ENCODE measurements at regions not wholly inside any gene's neighbourhood (a gene's known extent, or its start where the extent isn't known, plus 50 kb on each side); places are given as distances from the start of the nearest gene placed in this dataset.

DNA sequence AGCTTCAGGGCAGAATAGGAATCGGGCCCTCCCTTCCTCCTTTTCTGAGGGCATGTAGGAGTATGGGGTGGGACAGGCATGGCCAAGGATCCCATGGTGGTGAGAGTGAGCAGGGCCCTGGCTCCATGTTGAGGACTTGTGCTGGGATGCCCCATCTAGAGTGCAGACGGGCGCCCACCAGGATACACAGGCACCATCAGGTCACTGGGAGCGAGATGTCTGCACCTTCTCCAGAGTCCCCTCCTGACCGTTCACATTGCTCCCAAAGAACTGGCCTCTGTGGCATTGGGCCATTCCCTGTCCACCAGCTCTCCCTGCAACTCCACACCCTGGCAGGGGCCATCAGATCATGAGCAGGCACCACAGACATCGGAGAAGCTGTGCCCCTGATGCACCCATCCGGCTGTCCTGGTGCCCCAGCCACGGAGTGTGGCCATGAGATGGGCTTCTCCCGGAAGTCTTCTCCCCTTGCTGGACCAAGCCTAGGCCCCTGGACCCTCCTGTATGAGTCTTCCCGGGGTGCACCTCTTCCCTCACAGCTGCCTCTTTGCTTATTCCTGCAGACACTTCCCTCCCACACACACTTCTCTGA lies 195.0 kb downstream of the IRX2 start:
- Histone ChIP-seq H3K9me2 (ENCODE audit: insufficient read depth, low read length) (no peaks in the 10 kb centered on the region), H3F3A (ENCODE audit: insufficient read depth, low read length, poor library complexity, severe bottlenecking) (no peaks in the 10 kb centered on the region), H2AFZ (ENCODE audit: low read depth, low read length) (no peak overlapping the region), H3K4me2 (ENCODE audit: low read length) (no peak overlapping the region), H3K9me3 (ENCODE audit: low read length) (peaks cover 4% of the 10 kb centered on the region), H3K79me2 (replicated peaks; ENCODE audit: insufficient read depth, low read length) (no peaks in the 10 kb centered on the region), H3K27ac (ENCODE audit: low read length) (no peak overlapping the region), H3K36me3 (ENCODE audit: insufficient read depth, low read length) (no peaks in the 10 kb centered on the region), H3K9ac (ENCODE audit: low read length) (no peak overlapping the region), H3K4me3 (ENCODE audit: low read length) (no peak overlapping the region), H4K20me1 (ENCODE audit: insufficient read depth) (no peaks in the 10 kb centered on the region), H3K27me3 (ENCODE audit: insufficient read depth, low read depth, low read length) (no peaks in the 10 kb centered on the region)
- TF ChIP-seq SMC3 (conservative IDR thresholded peaks at IDR 0.05; ENCODE audit: poor library complexity) (no peak), POLR2AphosphoS5 (IDR thresholded peaks at IDR 0.05) (no peak), REST (IDR thresholded peaks at IDR 0.05; ENCODE audit: borderline replicate concordance) (no peak), CTCF (IDR thresholded peaks at IDR 0.05; ENCODE audit: poor library complexity, severe bottlenecking) (no peak), MXI1 (conservative IDR thresholded peaks at IDR 0.05; ENCODE audit: poor library complexity, severe bottlenecking) (no peak), RAD21 (conservative IDR thresholded peaks at IDR 0.05) (no peak), TAF1 (IDR thresholded peaks at IDR 0.05; ENCODE audit: low read depth) (no peak), EZH2 (IDR thresholded peaks at IDR 0.05; ENCODE audit: borderline replicate concordance, insufficient read depth, low read length, poor library complexity, severe bottlenecking) (no peak), EP300 (conservative IDR thresholded peaks at IDR 0.05; ENCODE audit: poor library complexity, severe bottlenecking) (no peak)

DNA sequence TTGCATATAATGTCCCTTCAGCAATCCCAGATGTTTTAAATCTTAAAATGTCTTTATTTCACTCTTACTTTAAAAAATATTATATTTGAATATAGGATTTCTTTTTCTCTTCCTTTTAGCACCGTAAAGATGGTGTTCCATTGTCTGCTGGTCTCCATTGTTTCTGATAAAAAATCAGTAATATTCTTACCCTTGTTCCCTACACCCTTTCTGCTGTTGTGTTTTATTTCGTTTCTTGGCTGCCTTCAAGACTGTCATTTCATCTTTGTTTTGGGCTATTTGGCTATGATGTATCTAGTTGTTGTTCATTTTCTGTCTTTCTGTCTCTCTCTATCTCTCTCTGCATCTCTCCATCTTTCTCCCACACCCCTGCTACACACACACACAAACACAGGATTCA lies 197.9 kb downstream of the IRX2 start:
- H3K4me2 ChIP-seq (ENCODE audit: low read length): no peak overlapping the region
- no peak overlapping the region for H3K27ac ChIP-seq (ENCODE audit: low read length)
- no peaks in the 10 kb centered on the region for H3K36me3 ChIP-seq (ENCODE audit: insufficient read depth, low read length)
- H3K4me3 ChIP-seq (ENCODE audit: low read length): no peak overlapping the region
- H3K9me2 ChIP-seq (ENCODE audit: insufficient read depth, low read length): no peaks in the 10 kb centered on the region
- no peaks in the 10 kb centered on the region for H3F3A ChIP-seq (ENCODE audit: insufficient read depth, low read length, poor library complexity, severe bottlenecking)
- H2AFZ ChIP-seq (ENCODE audit: low read depth, low read length): no peak overlapping the region
- no peaks in the 10 kb centered on the region for H3K27me3 ChIP-seq (ENCODE audit: insufficient read depth, low read depth, low read length)
- no peaks in the 10 kb centered on the region for H4K20me1 ChIP-seq (ENCODE audit: insufficient read depth)
- H3K9ac ChIP-seq (ENCODE audit: low read length): no peak overlapping the region
- TF ChIP-seq EP300 (conservative IDR thresholded peaks at IDR 0.05; ENCODE audit: poor library complexity, severe bottlenecking) (no peak), EZH2 (IDR thresholded peaks at IDR 0.05; ENCODE audit: borderline replicate concordance, insufficient read depth, low read length, poor library complexity, severe bottlenecking) (no peak), MXI1 (conservative IDR thresholded peaks at IDR 0.05; ENCODE audit: poor library complexity, severe bottlenecking) (no peak), SMC3 (conservative IDR thresholded peaks at IDR 0.05; ENCODE audit: poor library complexity) (no peak), CTCF (IDR thresholded peaks at IDR 0.05; ENCODE audit: poor library complexity, severe bottlenecking) (no peak), TAF1 (IDR thresholded peaks at IDR 0.05; ENCODE audit: low read depth) (no peak), POLR2AphosphoS5 (IDR thresholded peaks at IDR 0.05) (no peak), RAD21 (conservative IDR thresholded peaks at IDR 0.05) (no peak), REST (IDR thresholded peaks at IDR 0.05; ENCODE audit: borderline replicate concordance) (no peak)
- no peaks in the 10 kb centered on the region for H3K79me2 ChIP-seq (replicated peaks; ENCODE audit: insufficient read depth, low read length)
- peaks cover 4% of the 10 kb centered on the region for H3K9me3 ChIP-seq (ENCODE audit: low read length)

Data from neural cell (in vitro differentiated cells).